ENCODE measurements at regions not wholly inside any gene's neighbourhood (a gene's known extent, or its start where the extent isn't known, plus 50 kb on each side); places are given as distances from the start of the nearest gene placed in this dataset.

DNA sequence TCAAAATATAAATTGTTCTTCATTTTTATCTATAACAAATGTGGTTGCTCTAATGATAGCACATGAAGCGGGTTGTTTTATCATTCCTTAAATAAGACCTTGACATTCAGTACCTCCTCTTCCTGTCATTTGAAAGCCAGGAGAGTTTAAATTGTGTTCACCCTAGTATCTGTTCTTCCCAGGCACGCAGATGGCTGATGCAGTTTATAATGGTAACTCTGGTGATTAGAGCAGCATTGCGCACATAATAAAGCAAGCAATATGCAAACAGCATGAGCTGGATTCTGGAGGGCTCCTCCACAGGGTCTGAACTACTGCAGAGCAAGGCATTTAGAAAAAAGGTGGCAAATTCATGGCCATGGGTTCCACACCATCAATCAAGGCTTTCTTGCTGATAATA lies 307.8 kb downstream of the ENC1 start:
- Histone ChIP-seq H3F3A (ENCODE audit: insufficient read depth, low read length, poor library complexity, severe bottlenecking) (no peaks in the 10 kb centered on the region), H3K79me2 (replicated peaks; ENCODE audit: insufficient read depth, low read length) (no peaks in the 10 kb centered on the region), H3K4me3 (ENCODE audit: low read length) (no peak overlapping the region), H3K9ac (ENCODE audit: low read length) (peak overlapping the region; percentile 15), H3K9me2 (ENCODE audit: insufficient read depth, low read length) (no peaks in the 10 kb centered on the region), H3K9me3 (ENCODE audit: low read length) (no peaks in the 10 kb centered on the region), H4K20me1 (ENCODE audit: insufficient read depth) (no peaks in the 10 kb centered on the region), H3K27me3 (ENCODE audit: insufficient read depth, low read depth, low read length) (no peaks in the 10 kb centered on the region), H3K36me3 (ENCODE audit: insufficient read depth, low read length) (no peaks in the 10 kb centered on the region), H3K27ac (ENCODE audit: low read length) (peak overlapping the region; percentile 51), H3K4me2 (ENCODE audit: low read length) (no peak overlapping the region), H2AFZ (ENCODE audit: low read depth, low read length) (no peak overlapping the region)
- TF ChIP-seq POLR2AphosphoS5 (IDR thresholded peaks at IDR 0.05) (no peak), SMC3 (conservative IDR thresholded peaks at IDR 0.05; ENCODE audit: poor library complexity) (no peak), TAF1 (IDR thresholded peaks at IDR 0.05; ENCODE audit: low read depth) (no peak), MXI1 (conservative IDR thresholded peaks at IDR 0.05; ENCODE audit: poor library complexity, severe bottlenecking) (no peak), EP300 (conservative IDR thresholded peaks at IDR 0.05; ENCODE audit: poor library complexity, severe bottlenecking) (no peak), EZH2 (IDR thresholded peaks at IDR 0.05; ENCODE audit: borderline replicate concordance, insufficient read depth, low read length, poor library complexity, severe bottlenecking) (no peak), RAD21 (conservative IDR thresholded peaks at IDR 0.05) (no peak)
- TF ChIP-seq, protein P1, sequence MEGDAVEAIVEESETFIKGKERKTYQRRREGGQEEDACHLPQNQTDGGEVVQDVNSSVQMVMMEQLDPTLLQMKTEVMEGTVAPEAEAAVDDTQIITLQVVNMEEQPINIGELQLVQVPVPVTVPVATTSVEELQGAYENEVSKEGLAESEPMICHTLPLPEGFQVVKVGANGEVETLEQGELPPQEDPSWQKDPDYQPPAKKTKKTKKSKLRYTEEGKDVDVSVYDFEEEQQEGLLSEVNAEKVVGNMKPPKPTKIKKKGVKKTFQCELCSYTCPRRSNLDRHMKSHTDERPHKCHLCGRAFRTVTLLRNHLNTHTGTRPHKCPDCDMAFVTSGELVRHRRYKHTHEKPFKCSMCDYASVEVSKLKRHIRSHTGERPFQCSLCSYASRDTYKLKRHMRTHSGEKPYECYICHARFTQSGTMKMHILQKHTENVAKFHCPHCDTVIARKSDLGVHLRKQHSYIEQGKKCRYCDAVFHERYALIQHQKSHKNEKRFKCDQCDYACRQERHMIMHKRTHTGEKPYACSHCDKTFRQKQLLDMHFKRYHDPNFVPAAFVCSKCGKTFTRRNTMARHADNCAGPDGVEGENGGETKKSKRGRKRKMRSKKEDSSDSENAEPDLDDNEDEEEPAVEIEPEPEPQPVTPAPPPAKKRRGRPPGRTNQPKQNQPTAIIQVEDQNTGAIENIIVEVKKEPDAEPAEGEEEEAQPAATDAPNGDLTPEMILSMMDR (IDR thresholded peaks at IDR 0.05; ENCODE audit: poor library complexity, severe bottlenecking), result no peak
- TF ChIP-seq, protein P2, sequence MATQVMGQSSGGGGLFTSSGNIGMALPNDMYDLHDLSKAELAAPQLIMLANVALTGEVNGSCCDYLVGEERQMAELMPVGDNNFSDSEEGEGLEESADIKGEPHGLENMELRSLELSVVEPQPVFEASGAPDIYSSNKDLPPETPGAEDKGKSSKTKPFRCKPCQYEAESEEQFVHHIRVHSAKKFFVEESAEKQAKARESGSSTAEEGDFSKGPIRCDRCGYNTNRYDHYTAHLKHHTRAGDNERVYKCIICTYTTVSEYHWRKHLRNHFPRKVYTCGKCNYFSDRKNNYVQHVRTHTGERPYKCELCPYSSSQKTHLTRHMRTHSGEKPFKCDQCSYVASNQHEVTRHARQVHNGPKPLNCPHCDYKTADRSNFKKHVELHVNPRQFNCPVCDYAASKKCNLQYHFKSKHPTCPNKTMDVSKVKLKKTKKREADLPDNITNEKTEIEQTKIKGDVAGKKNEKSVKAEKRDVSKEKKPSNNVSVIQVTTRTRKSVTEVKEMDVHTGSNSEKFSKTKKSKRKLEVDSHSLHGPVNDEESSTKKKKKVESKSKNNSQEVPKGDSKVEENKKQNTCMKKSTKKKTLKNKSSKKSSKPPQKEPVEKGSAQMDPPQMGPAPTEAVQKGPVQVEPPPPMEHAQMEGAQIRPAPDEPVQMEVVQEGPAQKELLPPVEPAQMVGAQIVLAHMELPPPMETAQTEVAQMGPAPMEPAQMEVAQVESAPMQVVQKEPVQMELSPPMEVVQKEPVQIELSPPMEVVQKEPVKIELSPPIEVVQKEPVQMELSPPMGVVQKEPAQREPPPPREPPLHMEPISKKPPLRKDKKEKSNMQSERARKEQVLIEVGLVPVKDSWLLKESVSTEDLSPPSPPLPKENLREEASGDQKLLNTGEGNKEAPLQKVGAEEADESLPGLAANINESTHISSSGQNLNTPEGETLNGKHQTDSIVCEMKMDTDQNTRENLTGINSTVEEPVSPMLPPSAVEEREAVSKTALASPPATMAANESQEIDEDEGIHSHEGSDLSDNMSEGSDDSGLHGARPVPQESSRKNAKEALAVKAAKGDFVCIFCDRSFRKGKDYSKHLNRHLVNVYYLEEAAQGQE (IDR thresholded peaks at IDR 0.05; ENCODE audit: borderline replicate concordance), result no peak

DNA sequence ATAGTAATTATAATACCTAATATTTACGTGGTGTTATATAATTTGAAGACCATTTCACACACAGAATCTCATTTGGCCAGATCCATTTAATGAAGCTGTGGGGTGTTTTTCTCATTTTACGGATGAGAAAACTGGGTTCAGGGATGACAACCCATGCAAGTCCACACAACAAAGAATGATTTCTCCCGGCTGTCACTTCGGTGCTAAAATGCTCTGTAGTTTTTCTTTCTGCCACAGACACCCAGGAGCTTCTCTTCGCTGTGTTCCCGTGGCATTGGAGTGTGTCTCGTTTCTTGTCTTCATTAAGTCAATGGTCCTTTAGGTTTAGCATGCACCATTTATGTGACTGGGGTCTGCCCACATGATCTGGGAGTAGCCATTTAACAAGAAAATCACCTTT lies 308.5 kb downstream of the ENC1 start:
- Histone ChIP-seq H3K79me2 (replicated peaks; ENCODE audit: insufficient read depth, low read length) (no peaks in the 10 kb centered on the region), H3K4me2 (ENCODE audit: low read length) (no peak overlapping the region), H4K20me1 (ENCODE audit: insufficient read depth) (no peaks in the 10 kb centered on the region), H3K9ac (ENCODE audit: low read length) (peak overlapping the region; percentile 15), H3K36me3 (ENCODE audit: insufficient read depth, low read length) (no peaks in the 10 kb centered on the region), H3F3A (ENCODE audit: insufficient read depth, low read length, poor library complexity, severe bottlenecking) (no peaks in the 10 kb centered on the region), H3K4me3 (ENCODE audit: low read length) (no peak overlapping the region), H3K9me3 (ENCODE audit: low read length) (no peaks in the 10 kb centered on the region), H3K27me3 (ENCODE audit: insufficient read depth, low read depth, low read length) (no peaks in the 10 kb centered on the region), H3K9me2 (ENCODE audit: insufficient read depth, low read length) (no peaks in the 10 kb centered on the region), H2AFZ (ENCODE audit: low read depth, low read length) (no peak overlapping the region), H3K27ac (ENCODE audit: low read length) (peak overlapping the region; percentile 51)
- TF ChIP-seq, protein P2 (IDR thresholded peaks at IDR 0.05; ENCODE audit: borderline replicate concordance), result peak; percentile 9
- TF ChIP-seq RAD21 (conservative IDR thresholded peaks at IDR 0.05) (no peak), POLR2AphosphoS5 (IDR thresholded peaks at IDR 0.05) (no peak), MXI1 (conservative IDR thresholded peaks at IDR 0.05; ENCODE audit: poor library complexity, severe bottlenecking) (no peak), TAF1 (IDR thresholded peaks at IDR 0.05; ENCODE audit: low read depth) (no peak), EZH2 (IDR thresholded peaks at IDR 0.05; ENCODE audit: borderline replicate concordance, insufficient read depth, low read length, poor library complexity, severe bottlenecking) (no peak), EP300 (conservative IDR thresholded peaks at IDR 0.05; ENCODE audit: poor library complexity, severe bottlenecking) (no peak), SMC3 (conservative IDR thresholded peaks at IDR 0.05; ENCODE audit: poor library complexity) (no peak)
- TF ChIP-seq, protein P1 (IDR thresholded peaks at IDR 0.05; ENCODE audit: poor library complexity, severe bottlenecking), result no peak
